ENCODE measurements at regions not wholly inside any gene's neighbourhood (a gene's known extent, or its start where the extent isn't known, plus 50 kb on each side); places are given as distances from the start of the nearest gene placed in this dataset.

GRCh38 chr6:15026832-15027231 lies 219.0 kb upstream of the JARID2 start (continued):
- TF ChIP-seq, protein P1, sequence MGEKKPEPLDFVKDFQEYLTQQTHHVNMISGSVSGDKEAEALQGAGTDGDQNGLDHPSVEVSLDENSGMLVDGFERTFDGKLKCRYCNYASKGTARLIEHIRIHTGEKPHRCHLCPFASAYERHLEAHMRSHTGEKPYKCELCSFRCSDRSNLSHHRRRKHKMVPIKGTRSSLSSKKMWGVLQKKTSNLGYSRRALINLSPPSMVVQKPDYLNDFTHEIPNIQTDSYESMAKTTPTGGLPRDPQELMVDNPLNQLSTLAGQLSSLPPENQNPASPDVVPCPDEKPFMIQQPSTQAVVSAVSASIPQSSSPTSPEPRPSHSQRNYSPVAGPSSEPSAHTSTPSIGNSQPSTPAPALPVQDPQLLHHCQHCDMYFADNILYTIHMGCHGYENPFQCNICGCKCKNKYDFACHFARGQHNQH (CRISPR knock-in tag; IDR thresholded peaks at IDR 0.05), result 0 out of 2 replicates have a peak, but pooled peaks have one; percentile 65
- TF ChIP-seq, protein P2, sequence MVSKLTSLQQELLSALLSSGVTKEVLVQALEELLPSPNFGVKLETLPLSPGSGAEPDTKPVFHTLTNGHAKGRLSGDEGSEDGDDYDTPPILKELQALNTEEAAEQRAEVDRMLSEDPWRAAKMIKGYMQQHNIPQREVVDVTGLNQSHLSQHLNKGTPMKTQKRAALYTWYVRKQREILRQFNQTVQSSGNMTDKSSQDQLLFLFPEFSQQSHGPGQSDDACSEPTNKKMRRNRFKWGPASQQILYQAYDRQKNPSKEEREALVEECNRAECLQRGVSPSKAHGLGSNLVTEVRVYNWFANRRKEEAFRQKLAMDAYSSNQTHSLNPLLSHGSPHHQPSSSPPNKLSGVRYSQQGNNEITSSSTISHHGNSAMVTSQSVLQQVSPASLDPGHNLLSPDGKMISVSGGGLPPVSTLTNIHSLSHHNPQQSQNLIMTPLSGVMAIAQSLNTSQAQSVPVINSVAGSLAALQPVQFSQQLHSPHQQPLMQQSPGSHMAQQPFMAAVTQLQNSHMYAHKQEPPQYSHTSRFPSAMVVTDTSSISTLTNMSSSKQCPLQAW (CRISPR knock-in tag; IDR thresholded peaks at IDR 0.05), result 0 out of 2 replicates have a peak, but pooled peaks have one; percentile 23
- TF ChIP-seq, protein P3, sequence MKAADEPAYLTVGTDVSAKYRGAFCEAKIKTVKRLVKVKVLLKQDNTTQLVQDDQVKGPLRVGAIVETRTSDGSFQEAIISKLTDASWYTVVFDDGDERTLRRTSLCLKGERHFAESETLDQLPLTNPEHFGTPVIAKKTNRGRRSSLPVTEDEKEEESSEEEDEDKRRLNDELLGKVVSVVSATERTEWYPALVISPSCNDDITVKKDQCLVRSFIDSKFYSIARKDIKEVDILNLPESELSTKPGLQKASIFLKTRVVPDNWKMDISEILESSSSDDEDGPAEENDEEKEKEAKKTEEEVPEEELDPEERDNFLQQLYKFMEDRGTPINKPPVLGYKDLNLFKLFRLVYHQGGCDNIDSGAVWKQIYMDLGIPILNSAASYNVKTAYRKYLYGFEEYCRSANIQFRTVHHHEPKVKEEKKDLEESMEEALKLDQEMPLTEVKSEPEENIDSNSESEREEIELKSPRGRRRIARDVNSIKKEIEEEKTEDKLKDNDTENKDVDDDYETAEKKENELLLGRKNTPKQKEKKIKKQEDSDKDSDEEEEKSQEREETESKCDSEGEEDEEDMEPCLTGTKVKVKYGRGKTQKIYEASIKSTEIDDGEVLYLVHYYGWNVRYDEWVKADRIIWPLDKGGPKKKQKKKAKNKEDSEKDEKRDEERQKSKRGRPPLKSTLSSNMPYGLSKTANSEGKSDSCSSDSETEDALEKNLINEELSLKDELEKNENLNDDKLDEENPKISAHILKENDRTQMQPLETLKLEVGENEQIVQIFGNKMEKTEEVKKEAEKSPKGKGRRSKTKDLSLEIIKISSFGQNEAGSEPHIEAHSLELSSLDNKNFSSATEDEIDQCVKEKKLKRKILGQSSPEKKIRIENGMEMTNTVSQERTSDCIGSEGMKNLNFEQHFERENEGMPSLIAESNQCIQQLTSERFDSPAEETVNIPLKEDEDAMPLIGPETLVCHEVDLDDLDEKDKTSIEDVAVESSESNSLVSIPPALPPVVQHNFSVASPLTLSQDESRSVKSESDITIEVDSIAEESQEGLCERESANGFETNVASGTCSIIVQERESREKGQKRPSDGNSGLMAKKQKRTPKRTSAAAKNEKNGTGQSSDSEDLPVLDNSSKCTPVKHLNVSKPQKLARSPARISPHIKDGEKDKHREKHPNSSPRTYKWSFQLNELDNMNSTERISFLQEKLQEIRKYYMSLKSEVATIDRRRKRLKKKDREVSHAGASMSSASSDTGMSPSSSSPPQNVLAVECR (CRISPR knock-in tag; IDR thresholded peaks at IDR 0.05; ENCODE audit: borderline replicate concordance), result peak; percentile 26; the same call in 1 of the 2 replicates
- TF ChIP-seq BCL3 (CRISPR knock-in tag; IDR thresholded peaks at IDR 0.05), result no peak
- TF ChIP-seq ZNF790 (CRISPR knock-in tag; IDR thresholded peaks at IDR 0.05; ENCODE audit: borderline replicate concordance), result no peak
- no peak for TF ChIP-seq CHD2 (IDR thresholded peaks at IDR 0.05; ENCODE audit: low read depth, low read length)
- no peak for TF ChIP-seq HCFC1 (IDR thresholded peaks at IDR 0.05; ENCODE audit: low read depth, low read length)
- peak; percentile 68; the same call in 1 of the 2 replicates for TF ChIP-seq ZNF292 (CRISPR knock-in tag; IDR thresholded peaks at IDR 0.05; ENCODE audit: borderline replicate concordance, low read depth)
- TF ChIP-seq NFRKB (IDR thresholded peaks at IDR 0.05), result no peak
- TF ChIP-seq HMG20B (CRISPR knock-in tag; conservative IDR thresholded peaks at IDR 0.05), result 0 out of 2 replicates have a peak, but pooled peaks have one; percentile 16
- TF ChIP-seq SKI (IDR thresholded peaks at IDR 0.05; ENCODE audit: partially characterized antibody), result peak; percentile 80
- TF ChIP-seq NFATC3 (CRISPR knock-in tag; IDR thresholded peaks at IDR 0.05), result no peak
- no peak for TF ChIP-seq CAMTA2 (CRISPR knock-in tag; IDR thresholded peaks at IDR 0.05; ENCODE audit: borderline replicate concordance)
- no peak for TF ChIP-seq NFE2L1 (CRISPR knock-in tag; IDR thresholded peaks at IDR 0.05; ENCODE audit: borderline replicate concordance)
- TF ChIP-seq CEBPG (CRISPR knock-in tag; IDR thresholded peaks at IDR 0.05), result no peak
- TF ChIP-seq ISX (CRISPR knock-in tag; conservative IDR thresholded peaks at IDR 0.05), result no peak
- TF ChIP-seq GATAD2A (CRISPR knock-in tag; IDR thresholded peaks at IDR 0.05), result peak; percentile 56
- peak; percentile 55; the same call in 1 of the 2 replicates for TF ChIP-seq TOPORS (CRISPR knock-in tag; IDR thresholded peaks at IDR 0.05)
- TF ChIP-seq, protein P4, sequence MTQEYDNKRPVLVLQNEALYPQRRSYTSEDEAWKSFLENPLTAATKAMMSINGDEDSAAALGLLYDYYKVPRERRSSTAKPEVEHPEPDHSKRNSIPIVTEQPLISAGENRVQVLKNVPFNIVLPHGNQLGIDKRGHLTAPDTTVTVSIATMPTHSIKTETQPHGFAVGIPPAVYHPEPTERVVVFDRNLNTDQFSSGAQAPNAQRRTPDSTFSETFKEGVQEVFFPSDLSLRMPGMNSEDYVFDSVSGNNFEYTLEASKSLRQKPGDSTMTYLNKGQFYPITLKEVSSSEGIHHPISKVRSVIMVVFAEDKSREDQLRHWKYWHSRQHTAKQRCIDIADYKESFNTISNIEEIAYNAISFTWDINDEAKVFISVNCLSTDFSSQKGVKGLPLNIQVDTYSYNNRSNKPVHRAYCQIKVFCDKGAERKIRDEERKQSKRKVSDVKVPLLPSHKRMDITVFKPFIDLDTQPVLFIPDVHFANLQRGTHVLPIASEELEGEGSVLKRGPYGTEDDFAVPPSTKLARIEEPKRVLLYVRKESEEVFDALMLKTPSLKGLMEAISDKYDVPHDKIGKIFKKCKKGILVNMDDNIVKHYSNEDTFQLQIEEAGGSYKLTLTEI (CRISPR knock-in tag; conservative IDR thresholded peaks at IDR 0.05), result no peak
- peak; percentile 62 for TF ChIP-seq ELF3 (CRISPR knock-in tag; IDR thresholded peaks at IDR 0.05)
- TF ChIP-seq ZNF296 (CRISPR knock-in tag; conservative IDR thresholded peaks at IDR 0.05), result peak; percentile 74; the same call in 1 of the 2 replicates
- TF ChIP-seq TARDBP (CRISPR knock-in tag; IDR thresholded peaks at IDR 0.05), result peak; percentile 52; the same call in 1 of the 2 replicates

Data from HepG2 (cell line).